LNCaP clone FGC (cell line): ENCODE measurements at regions not wholly inside any gene's neighbourhood (a gene's known extent, or its start where the extent isn't known, plus 50 kb on each side); places are given as distances from the start of the nearest gene placed in this dataset.

Source experiments
- DNase-seq: peaks from one replicate; pipeline ENCODE4 v3.0.0-alpha.2; 2011; ENCODE audit warnings: low read depth
- H3K4me3 ChIP-seq: 2 replicates; pipeline ENCODE4 v1.5.1; 2011; ENCODE audit warnings: mild to moderate bottlenecking, low read depth, low read length, control low read depth
- TF ChIP-seq, protein P1 (sequence below): IDR thresholded peaks from 2 replicates; pipeline ENCODE4 v1.5.1; 2012; ENCODE audit warnings: mild to moderate bottlenecking; ENCODE audit not compliant: control insufficient read depth, insufficient read depth; ENCODE audit errors: extremely low read depth

DNA sequence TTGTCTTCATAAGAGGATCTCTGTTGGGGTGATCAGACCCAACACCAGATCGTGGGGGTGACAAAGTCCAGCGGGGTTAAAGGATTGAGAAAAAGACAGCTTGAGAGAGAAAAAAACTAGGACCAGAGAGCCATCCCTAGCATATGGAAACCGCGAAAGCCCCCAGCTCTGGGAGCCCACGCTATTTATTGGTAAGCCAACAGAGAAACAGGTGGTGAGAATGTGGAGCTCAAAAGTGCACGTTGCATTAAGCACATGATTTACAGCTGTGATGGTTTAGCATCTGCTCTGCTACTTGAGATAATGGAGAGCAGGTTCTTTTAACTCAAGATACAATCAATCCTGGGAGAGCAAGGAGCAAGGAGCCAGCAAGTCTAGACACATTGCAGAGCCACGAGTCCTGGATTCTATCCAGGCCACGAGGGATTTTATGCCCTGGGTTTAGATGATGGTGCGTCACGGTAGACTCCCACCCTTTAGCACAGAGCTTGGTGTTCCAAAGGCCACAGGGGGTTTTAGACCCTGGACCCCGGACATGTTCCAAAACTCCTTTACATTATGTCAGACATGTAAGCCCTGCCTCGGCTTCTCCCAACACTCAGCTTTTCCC lies 755.2 kb upstream of the SORCS1 start:
- TF ChIP-seq, protein P1, sequence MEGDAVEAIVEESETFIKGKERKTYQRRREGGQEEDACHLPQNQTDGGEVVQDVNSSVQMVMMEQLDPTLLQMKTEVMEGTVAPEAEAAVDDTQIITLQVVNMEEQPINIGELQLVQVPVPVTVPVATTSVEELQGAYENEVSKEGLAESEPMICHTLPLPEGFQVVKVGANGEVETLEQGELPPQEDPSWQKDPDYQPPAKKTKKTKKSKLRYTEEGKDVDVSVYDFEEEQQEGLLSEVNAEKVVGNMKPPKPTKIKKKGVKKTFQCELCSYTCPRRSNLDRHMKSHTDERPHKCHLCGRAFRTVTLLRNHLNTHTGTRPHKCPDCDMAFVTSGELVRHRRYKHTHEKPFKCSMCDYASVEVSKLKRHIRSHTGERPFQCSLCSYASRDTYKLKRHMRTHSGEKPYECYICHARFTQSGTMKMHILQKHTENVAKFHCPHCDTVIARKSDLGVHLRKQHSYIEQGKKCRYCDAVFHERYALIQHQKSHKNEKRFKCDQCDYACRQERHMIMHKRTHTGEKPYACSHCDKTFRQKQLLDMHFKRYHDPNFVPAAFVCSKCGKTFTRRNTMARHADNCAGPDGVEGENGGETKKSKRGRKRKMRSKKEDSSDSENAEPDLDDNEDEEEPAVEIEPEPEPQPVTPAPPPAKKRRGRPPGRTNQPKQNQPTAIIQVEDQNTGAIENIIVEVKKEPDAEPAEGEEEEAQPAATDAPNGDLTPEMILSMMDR = no peak
- no peak for DNase-seq
- H3K4me3 ChIP-seq = no peak overlapping the region

DNA sequence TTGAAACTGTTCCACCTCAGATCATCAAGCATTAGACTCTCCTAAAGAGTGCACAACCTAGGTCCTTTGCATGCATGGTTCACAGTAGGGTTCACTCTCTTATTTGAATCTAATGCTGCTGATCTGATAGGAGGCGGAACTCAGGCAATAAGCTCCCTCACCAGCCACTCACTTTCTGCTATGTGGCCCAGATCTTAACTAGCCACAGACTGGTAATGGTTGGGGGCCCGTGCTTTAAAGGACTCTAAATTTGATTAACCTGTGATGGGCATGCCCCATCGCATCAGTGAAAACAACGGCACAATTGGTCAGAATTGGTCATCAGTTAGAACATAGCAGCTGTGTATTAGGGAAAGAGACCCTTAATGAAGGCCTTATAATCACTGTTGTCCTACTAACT lies 753.7 kb upstream of the SORCS1 start:
- TF ChIP-seq, protein P1 = no peak
- H3K4me3 ChIP-seq = no peak overlapping the region
- no peak for DNase-seq

DNA sequence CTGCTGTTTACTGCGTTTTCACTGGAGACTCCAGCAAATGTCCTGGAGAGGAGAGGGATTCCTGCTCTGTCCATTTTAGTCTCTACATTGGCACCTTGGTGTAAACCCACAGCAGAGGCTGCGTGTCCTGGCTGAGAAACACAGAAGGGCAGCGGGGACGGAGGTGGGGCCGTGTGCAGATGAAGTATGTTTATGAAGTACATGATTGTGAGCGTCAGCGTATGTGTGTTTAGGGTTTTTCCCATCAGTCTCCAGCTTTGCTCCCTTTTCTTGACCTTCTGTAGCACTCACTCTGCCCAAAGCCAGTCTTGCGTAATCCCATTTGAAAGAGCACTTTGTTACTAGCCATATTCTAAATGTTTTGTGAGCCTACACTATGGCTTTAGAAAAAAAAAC lies 750.7 kb upstream of the SORCS1 start:
- peak overlapping the region; percentile 16; the same call in 1 of the 2 replicates for H3K4me3 ChIP-seq
- DNase-seq = no peak
- TF ChIP-seq, protein P1 = no peak

DNA sequence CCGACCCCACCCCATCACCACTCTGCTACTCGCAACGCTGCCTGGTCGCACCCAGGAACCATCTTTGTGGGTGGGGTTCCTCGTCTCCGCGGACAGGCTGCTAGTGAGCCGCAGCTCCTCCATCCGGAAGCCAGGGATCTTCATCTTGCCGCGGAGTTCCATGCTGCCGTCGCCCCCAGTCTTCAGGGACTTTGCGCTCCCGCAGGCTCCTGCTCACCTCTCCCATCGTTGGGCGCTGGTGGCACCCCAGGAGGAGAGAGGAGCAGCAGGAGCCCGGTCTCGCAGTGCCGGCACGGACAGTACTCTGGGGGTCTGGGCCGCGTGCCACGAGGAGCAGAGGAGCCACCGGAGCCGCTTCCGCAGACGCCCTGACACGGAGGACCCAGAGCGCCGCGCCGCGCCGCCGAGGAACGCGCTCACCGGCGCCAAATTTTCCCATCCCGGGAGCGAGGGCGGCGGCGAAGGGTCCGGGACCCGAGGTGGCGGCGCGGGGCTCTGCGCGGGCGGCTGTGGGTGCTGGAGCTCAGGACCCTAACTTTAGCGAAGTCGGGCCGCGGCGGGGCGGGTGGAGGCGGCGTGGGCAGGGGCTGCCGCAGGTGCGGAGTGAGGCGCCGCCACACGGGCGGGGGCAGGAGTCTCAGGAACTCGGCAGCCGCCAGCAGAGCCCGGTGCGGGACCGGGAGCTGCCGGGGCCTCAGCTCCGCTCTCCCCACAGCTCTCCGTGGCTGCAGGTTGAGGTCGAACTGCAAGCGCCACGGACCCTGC lies 750.1 kb upstream of the SORCS1 start:
- no peak for DNase-seq
- TF ChIP-seq, protein P1 = 0 out of 2 replicates have a peak, but pooled peaks have one; percentile 2
- H3K4me3 ChIP-seq = peak overlapping the region; percentile 16; the same call in 1 of the 2 replicates

DNA sequence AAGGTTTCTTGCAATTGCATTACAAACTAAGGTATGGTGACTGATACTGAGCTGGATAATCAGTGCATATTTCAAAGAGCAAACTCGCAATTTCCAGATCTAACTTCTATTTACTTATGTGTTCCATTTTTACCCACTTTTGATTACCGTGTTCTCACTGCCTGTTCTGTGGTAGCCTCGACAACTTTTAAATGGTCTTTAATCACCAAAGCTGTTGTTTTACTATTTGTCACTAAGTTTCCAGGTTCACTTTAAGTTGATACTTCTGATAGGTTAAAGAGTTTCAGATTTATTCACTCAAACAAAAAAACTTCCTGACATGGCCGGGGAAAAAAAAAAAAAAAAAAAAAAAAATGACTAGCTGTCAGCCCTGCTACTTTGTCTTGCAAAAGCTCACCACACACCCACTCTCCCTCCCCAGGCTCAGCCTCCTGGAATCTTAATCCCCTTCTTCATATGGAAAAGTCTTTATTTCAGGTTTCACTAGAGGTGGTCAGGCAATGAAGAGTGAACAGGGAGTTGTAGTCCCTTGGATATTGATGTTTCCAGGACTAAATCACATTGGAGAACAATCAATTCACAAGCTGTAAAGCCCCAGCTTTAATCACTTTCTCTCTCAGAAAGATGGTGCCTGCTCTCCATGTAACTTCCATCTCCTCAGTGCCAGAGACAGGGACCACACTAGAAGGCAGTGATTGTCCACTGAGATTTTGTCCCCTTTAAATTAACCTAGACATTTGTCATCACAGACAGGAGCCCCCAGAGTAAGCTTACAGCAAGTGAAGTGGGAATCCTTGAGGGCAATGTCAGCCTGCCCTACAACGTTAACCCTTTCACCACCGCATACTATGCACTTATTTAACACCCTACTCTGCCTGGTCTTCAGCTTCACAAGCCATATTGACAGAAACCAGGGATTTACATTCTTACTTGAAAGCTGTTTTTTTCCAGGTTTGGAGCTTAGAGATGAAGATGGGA lies 749.1 kb upstream of the SORCS1 start:
- H3K4me3 ChIP-seq = no peak overlapping the region
- TF ChIP-seq, protein P1 = no peak
- no peak for DNase-seq

DNA sequence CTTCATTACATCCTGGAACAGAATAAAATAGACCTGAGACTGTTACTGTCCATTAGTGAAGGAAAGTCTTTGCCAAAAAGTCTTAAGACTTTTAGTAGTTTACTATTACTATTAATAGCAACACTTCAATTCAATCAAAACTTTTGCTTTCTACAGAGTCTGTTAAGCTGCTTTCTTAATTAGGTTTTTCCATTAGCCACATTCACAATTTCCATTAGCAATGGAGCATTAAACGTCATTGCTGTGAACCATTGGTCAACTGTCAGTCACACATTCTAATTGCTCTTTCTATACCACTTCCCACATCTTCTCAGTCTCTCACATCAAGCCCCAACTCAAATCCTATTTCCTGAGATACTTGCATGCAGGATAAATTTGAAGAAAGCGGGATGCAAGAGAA lies 736.6 kb upstream of the SORCS1 start:
- no peak for DNase-seq
- TF ChIP-seq, protein P1 = no peak
- no peak overlapping the region for H3K4me3 ChIP-seq
